GM23338 (cell line): ENCODE measurements at regions not wholly inside any gene's neighbourhood (a gene's known extent, or its start where the extent isn't known, plus 50 kb on each side); places are given as distances from the start of the nearest gene placed in this dataset.

Experiments
- ATAC-seq: fragments of 200-7000 bp; cut with Tn5 transposase; 3 replicates; pipeline ENCODE4 v1.9.1; 2020
- DNase-seq: peaks from one replicate; pipeline ENCODE4 v3.0.0-alpha.2; 2015; ENCODE audit warnings: low spot score
- H2AFZ ChIP-seq: fragments of 200-600 bp; sonication (generic); 2 replicates; pipeline ENCODE4 v1.8.0; 2016; ENCODE audit warnings: antibody characterized with exemption, mild to moderate bottlenecking, moderate library complexity
- H3F3A ChIP-seq: fragments of 200-600 bp; sonication (generic); replicated peaks from 2 replicates; pipeline ENCODE4 v1.8.0; 2017; ENCODE audit warnings: antibody characterized with exemption, mixed run types, low read depth
- H3K27ac ChIP-seq: fragments of 200-600 bp; sonication (generic); 2 replicates; pipeline ENCODE4 v1.6.1; 2016; ENCODE audit warnings: low read depth
- H3K27me3 ChIP-seq: fragments of 200-600 bp; sonication (generic); 2 replicates; pipeline ENCODE4 v1.8.0; 2016; ENCODE audit warnings: mild to moderate bottlenecking, mixed run types, moderate library complexity; ENCODE audit not compliant: insufficient read depth
- H3K36me3 ChIP-seq: fragments of 200-600 bp; sonication (generic); 2 replicates; pipeline ENCODE4 v1.8.0; 2016; ENCODE audit warnings: mild to moderate bottlenecking; ENCODE audit not compliant: insufficient read depth
- H3K4me1 ChIP-seq: fragments of 200-600 bp; sonication (generic); 2 replicates; pipeline ENCODE4 v1.8.0; 2016; ENCODE audit warnings: mild to moderate bottlenecking, moderate library complexity; ENCODE audit not compliant: insufficient read depth
- H3K4me2 ChIP-seq: fragments of 200-600 bp; sonication (generic); 2 replicates; pipeline ENCODE4 v1.7.1; 2017; ENCODE audit warnings: mixed run types
- H3K4me3 ChIP-seq: fragments of 200-600 bp; sonication (generic); 2 replicates; pipeline ENCODE4 v1.6.1; 2016; ENCODE audit warnings: mixed run types
- H3K79me2 ChIP-seq: fragments of 200-600 bp; sonication (generic); replicated peaks from 2 replicates; pipeline ENCODE4 v1.8.0; 2017; ENCODE audit warnings: mild to moderate bottlenecking; ENCODE audit not compliant: insufficient read depth
- H3K9me2 ChIP-seq: fragments of 200-600 bp; sonication (generic); 2 replicates; pipeline ENCODE4 v1.8.0; 2017; ENCODE audit not compliant: insufficient read depth
- H4K20me1 ChIP-seq: fragments of 200-600 bp; sonication (generic); replicated peaks from 2 replicates; pipeline ENCODE4 v1.8.0; 2017; ENCODE audit warnings: mild to moderate bottlenecking; ENCODE audit not compliant: insufficient read depth
- H3K27ac Mint-ChIP-seq: 2 replicates; pipeline ENCODE4 v1.8.0; 2020; ENCODE audit warnings: inconsistent platforms, mild to moderate bottlenecking, moderate library complexity, mixed read lengths
- H3K27me3 Mint-ChIP-seq: 3 replicates; pipeline ENCODE4 v1.8.0; 2022; ENCODE audit warnings: low read depth, mild to moderate bottlenecking, moderate library complexity, mixed read lengths, inconsistent platforms; ENCODE audit not compliant: insufficient read depth, poor library complexity
- H3K36me3 Mint-ChIP-seq: 3 replicates; pipeline ENCODE4 v1.8.0; 2021; ENCODE audit warnings: low read depth, mild to moderate bottlenecking, inconsistent platforms, moderate library complexity, mixed read lengths
- H3K4me1 Mint-ChIP-seq: 3 replicates; pipeline ENCODE4 v1.8.0; 2020; ENCODE audit warnings: mild to moderate bottlenecking, inconsistent platforms, mixed read lengths
- H3K4me3 Mint-ChIP-seq: 3 replicates; pipeline ENCODE4 v1.8.0; 2021; ENCODE audit warnings: moderate library complexity, mild to moderate bottlenecking, inconsistent platforms, mixed read lengths
- H3K9me3 Mint-ChIP-seq: 3 replicates; pipeline ENCODE4 v1.8.0; 2020; ENCODE audit warnings: moderate library complexity, mild to moderate bottlenecking, inconsistent platforms, mixed read lengths
- CREB1 ChIP-seq: fragments of 250-450 bp; sonication (Bioruptor Pico); IDR thresholded peaks from 2 replicates; pipeline ENCODE4 v1.5.0; 2020; ENCODE audit warnings: low read depth, mild to moderate bottlenecking, moderate library complexity
- CTCF ChIP-seq, 2 experiments: fragments of 200-600 bp in 1 of 2; sonication (generic) in 1 of 2; conservative IDR thresholded peaks; 2 replicates each; pipeline versions ENCODE4 v1.5.1 to v1.6.1; 2016 to 2017; ENCODE audit warnings: antibody characterized with exemption in 2 of 2, low read depth in 2 of 2, mild to moderate bottlenecking in 2 of 2, moderate library complexity in 1 of 2
- ETS1 ChIP-seq: IDR thresholded peaks from 2 replicates; pipeline ENCODE4 v1.6.1; 2016; ENCODE audit warnings: antibody characterized with exemption
- EZH2 ChIP-seq: fragments of 200-600 bp; sonication (generic); IDR thresholded peaks from one replicate; pipeline ENCODE4 v1.8.0; 2017; ENCODE audit warnings: antibody characterized with exemption, mild to moderate bottlenecking, low read depth; ENCODE audit not compliant: unreplicated experiment
- EZH2phosphoT487 ChIP-seq: fragments of 200-600 bp; sonication (generic); IDR thresholded peaks from one replicate; pipeline ENCODE4 v1.8.1; 2018; ENCODE audit warnings: antibody characterized with exemption; ENCODE audit not compliant: unreplicated experiment
- JUNB ChIP-seq: IDR thresholded peaks from one replicate; pipeline ENCODE4 v1.6.1; 2016; ENCODE audit warnings: antibody characterized with exemption; ENCODE audit not compliant: unreplicated experiment
- NANOG ChIP-seq: IDR thresholded peaks from 2 replicates; pipeline ENCODE4 v1.6.1; 2016; ENCODE audit warnings: antibody characterized with exemption, borderline replicate concordance
- POLR2AphosphoS5 ChIP-seq: IDR thresholded peaks from 2 replicates; pipeline ENCODE4 v1.6.1; 2016; ENCODE audit warnings: antibody characterized with exemption, low read depth
- REST ChIP-seq: IDR thresholded peaks from one replicate; pipeline ENCODE4 v1.6.1; 2018; ENCODE audit warnings: antibody characterized with exemption; ENCODE audit not compliant: unreplicated experiment
- STAT1 ChIP-seq: IDR thresholded peaks from one replicate; pipeline ENCODE4 v1.6.1; 2016; ENCODE audit warnings: antibody characterized with exemption; ENCODE audit not compliant: unreplicated experiment
- ZNF114 ChIP-seq: fragments of 250-450 bp; sonication (Bioruptor Pico); IDR thresholded peaks from 2 replicates; pipeline ENCODE4 v1.5.0; 2020; ENCODE audit warnings: mild to moderate bottlenecking, moderate library complexity
- ZNF331 ChIP-seq: fragments of 250-450 bp; sonication (Bioruptor Pico); IDR thresholded peaks from 2 replicates; pipeline ENCODE4 v1.5.0; 2020; ENCODE audit warnings: low read depth, mild to moderate bottlenecking, moderate library complexity

- Mint-ChIP-seq H3K4me3 (no peak overlapping the region), H3K36me3 (peaks cover 14% of the 10 kb centered on the region), H3K4me1 (no peaks in the 10 kb centered on the region), H3K27me3 (peaks cover 2% of the 10 kb centered on the region), H3K9me3 (peaks cover 18% of the 10 kb centered on the region), H3K27ac (no peak overlapping the region)
- peaks cover 4% of the 10 kb centered on the region; the same call in 1 of the 2 replicates for H3K9me2 ChIP-seq
- no peak overlapping the region for H3K4me3 ChIP-seq
- no peaks in the 10 kb centered on the region for H3F3A ChIP-seq
- DNase-seq = no peak
- TF ChIP-seq CREB1 = no peak
- TF ChIP-seq ZNF114 (CRISPR knock-in tag) = no peak
- no peak for TF ChIP-seq EZH2
- no peak for TF ChIP-seq STAT1
- TF ChIP-seq ZNF331 = no peak
- TF ChIP-seq JUNB = no peak
- TF ChIP-seq ETS1 = no peak
- TF ChIP-seq REST = no peak
- TF ChIP-seq POLR2AphosphoS5 = no peak
- TF ChIP-seq EZH2phosphoT487 = no peak
- TF ChIP-seq CTCF (conservative IDR thresholded peaks at IDR 0.05; ENCODE audit: low read depth in 2 of 2) = no peak
- TF ChIP-seq NANOG = no peak
- H3K27ac ChIP-seq = no peak overlapping the region
- H4K20me1 ChIP-seq = no peaks in the 10 kb centered on the region
- H3K4me2 ChIP-seq = no peak overlapping the region
- no peaks in the 10 kb centered on the region for H3K4me1 ChIP-seq
- H3K27me3 ChIP-seq = no peaks in the 10 kb centered on the region
- no peak overlapping the region for H2AFZ ChIP-seq
- no peak for ATAC-seq
- no peaks in the 10 kb centered on the region for H3K36me3 ChIP-seq
- no peaks in the 10 kb centered on the region for H3K79me2 ChIP-seq
Measured at GRCh38 chr18:30066288-30066687, 976.3 kb downstream of the DSC3 start.
